GM18502 (cell line): ENCODE measurements at regions not wholly inside any gene's neighbourhood (a gene's known extent, or its start where the extent isn't known, plus 50 kb on each side); places are given as distances from the start of the nearest gene placed in this dataset.

ENCODE experiments used
- ATAC-seq: cut with Tn5 transposase; IDR thresholded peaks from one replicate; pipeline ENCODE4 v1.9.1; 2021; ENCODE audit warnings: mild to moderate bottlenecking; ENCODE audit not compliant: unreplicated experiment, poor library complexity

- no peak for ATAC-seq
Measured at GRCh38 chr6:9978480-9978879, 436.4 kb downstream of the TFAP2A start.

GRCh38 chr6:9977411-9977810, 437.5 kb downstream of the TFAP2A start:
- no peak for ATAC-seq

GRCh38 chr6:9961646-9962045, 453.2 kb downstream of the TFAP2A start:
- no peak for ATAC-seq

GRCh38 chr6:9957215-9957759, 457.6 kb downstream of the TFAP2A start:
- ATAC-seq, result no peak

GRCh38 chr6:9948678-9949077, 466.2 kb downstream of the TFAP2A start:
- ATAC-seq, result no peak

GRCh38 chr6:9943986-9944385, 470.9 kb downstream of the TFAP2A start:
- no peak for ATAC-seq

- ATAC-seq, result no peak
Measured at GRCh38 chr6:9943026-9943425, 471.8 kb downstream of the TFAP2A start.

- no peak for ATAC-seq
Measured at GRCh38 chr6:9942131-9942530, 472.7 kb downstream of the TFAP2A start.

- ATAC-seq, result no peak
Measured at GRCh38 chr6:9938801-9939200, 476.1 kb downstream of the TFAP2A start.

- ATAC-seq, result no peak
Measured at GRCh38 chr6:9937031-9937763, 477.7 kb downstream of the TFAP2A start.

GRCh38 chr6:9936551-9936950, 478.3 kb downstream of the TFAP2A start:
- no peak for ATAC-seq

GRCh38 chr6:9933677-9934076, 481.2 kb downstream of the TFAP2A start:
- no peak for ATAC-seq

GRCh38 chr6:9927275-9927674, 487.6 kb downstream of the TFAP2A start:
- no peak for ATAC-seq

GRCh38 chr6:9924971-9925370, 489.9 kb downstream of the TFAP2A start:
- ATAC-seq, result no peak

- no peak for ATAC-seq
Measured at GRCh38 chr6:9921366-9921765, 493.5 kb downstream of the TFAP2A start.

GRCh38 chr6:9914951-9915350, 499.9 kb downstream of the TFAP2A start:
- ATAC-seq, result no peak

GRCh38 chr6:9901376-9901775, 513.5 kb downstream of the TFAP2A start:
- no peak for ATAC-seq

GRCh38 chr6:9896806-9897205, 518.1 kb downstream of the TFAP2A start:
- ATAC-seq, result no peak

GRCh38 chr6:9890893-9891292, 524.0 kb downstream of the TFAP2A start:
- no peak for ATAC-seq

- no peak for ATAC-seq
Measured at GRCh38 chr6:9890469-9890868, 524.4 kb downstream of the TFAP2A start.

GRCh38 chr6:9878535-9878934, 536.3 kb downstream of the TFAP2A start:
- no peak for ATAC-seq

- no peak for ATAC-seq
Measured at GRCh38 chr6:9875605-9876353, 539.1 kb downstream of the TFAP2A start.
